ENCODE measurements at regions not wholly inside any gene's neighbourhood (a gene's known extent, or its start where the extent isn't known, plus 50 kb on each side); places are given as distances from the start of the nearest gene placed in this dataset.

- no peak for TF ChIP-seq CTCF (IDR thresholded peaks at IDR 0.05)
These were observed 143.0 kb upstream of the AHI1 start for GRCh38 chr6:135640449-135641111.

- no peak for TF ChIP-seq CTCF (IDR thresholded peaks at IDR 0.05)
These were observed 145.4 kb upstream of the AHI1 start for GRCh38 chr6:135642912-135643311.

DNA sequence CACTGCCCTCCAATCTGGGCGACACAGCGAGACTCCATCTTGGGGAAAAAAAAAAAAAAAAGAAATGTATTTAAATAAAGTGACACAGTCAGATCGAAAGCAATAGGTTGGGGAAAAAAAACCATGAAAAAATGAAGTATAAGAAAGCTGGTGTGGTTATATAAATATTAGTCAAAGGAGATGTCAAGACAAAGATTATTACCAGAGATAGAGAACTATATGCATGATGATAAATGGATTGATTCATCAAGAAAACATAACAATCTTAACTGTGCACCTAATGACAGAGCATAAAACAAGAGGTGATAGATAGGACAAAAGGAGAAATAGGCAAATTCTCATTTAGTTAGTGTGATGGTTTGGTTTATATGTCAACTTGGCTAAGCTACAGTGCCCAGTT is 146.9 kb upstream of the AHI1 start:
- TF ChIP-seq CTCF (IDR thresholded peaks at IDR 0.05): no peak

DNA sequence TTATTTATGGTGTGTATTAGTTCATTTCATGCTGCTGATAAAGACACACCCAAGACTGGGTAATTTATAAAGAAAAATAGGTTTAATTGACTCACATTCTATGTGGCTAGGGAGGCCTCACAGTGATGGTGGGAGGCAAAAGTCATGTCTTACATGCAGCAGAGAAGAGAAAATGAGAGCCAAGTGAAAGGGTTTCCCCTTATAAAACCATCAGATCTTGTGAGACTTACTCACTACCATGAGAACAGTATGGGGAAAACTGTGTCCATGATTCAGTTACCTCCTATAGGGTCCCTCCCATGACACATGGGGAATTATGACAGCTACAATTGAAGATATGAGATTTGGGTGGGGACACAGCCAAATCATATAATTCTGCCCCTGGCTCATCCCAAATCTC is 150.0 kb upstream of the AHI1 start:
- TF ChIP-seq CTCF (IDR thresholded peaks at IDR 0.05): no peak

DNA sequence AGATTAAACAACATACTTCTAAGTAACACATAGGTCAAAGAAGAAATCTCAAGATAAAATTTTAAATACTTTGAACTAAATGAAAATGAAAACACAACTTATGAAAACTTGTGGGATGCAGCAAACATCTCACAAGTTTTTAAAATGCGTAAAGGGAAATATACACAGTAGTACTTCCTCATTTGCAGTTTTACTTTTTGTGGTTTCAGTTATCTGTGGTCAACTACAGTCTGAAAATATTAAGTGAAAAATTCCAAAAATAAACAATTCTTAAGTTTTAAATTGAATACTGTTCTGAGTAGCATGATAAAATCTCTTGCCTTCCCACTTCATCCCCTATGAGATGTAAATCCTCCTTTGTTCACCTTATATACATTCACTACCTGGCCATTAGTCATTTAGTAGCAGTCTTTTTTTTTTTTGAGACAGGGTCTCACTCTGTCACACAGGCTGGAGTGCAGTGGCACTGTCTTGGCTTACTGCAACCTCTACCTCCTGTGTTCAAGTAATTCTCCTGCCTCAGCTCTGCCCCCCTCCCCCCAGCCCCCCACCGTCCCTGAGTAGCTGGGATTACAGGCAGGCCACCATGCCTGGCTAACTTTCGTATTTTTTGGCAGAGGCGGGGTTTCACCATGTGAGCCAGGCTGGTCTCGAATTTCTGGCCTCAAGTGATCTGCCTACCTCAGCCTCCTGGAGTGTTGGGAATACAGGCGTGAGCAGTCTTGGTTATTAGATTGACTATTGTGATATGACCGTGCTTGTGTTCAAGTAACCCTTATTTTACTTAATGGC is 154.6 kb upstream of the AHI1 start:
- TF ChIP-seq CTCF (IDR thresholded peaks at IDR 0.05): no peak

DNA sequence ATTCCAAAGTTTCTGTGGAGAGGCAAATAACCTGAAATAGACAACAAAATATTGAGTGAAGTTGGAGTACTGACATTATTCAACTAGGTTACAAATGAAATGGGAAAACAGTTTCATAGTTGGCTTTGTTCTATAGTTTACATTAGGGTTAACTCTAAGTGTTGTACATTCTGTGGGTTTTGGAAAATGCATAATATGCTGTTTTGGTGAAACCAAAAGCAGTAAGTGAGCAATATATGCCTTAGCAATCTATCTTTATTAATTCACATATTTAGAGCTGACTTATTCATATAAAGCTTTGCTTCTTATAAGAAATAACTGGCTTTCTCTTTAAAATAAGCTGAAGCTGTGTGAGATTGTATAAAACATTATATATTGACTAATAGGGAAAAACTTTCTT is 157.5 kb upstream of the AHI1 start:
- no peak for TF ChIP-seq CTCF (IDR thresholded peaks at IDR 0.05)

DNA sequence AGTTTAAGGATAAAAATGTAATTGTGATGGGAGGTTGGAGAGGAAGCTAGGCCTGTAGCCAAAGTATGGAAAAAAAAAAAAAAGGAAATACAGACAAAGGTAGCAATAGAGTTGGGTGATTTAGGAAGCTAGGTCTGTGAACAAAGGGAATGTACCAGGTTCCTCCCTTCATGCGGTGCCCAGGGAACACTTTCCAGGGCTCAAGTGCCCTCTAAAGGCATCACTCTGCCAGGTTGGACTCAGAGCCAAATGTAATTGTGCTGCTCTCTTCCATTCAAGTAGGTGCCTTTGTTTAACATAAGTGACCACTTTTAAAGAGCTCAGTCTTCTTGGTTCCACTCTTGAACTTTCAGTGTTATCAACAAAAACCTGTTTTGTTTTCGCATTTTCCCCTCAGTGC is 159.7 kb upstream of the AHI1 start:
- TF ChIP-seq CTCF (IDR thresholded peaks at IDR 0.05): no peak

Data from LNCAP (cell line).